Type B pancreatic cell (in vitro differentiated cells): ENCODE measurements at regions not wholly inside any gene's neighbourhood (a gene's known extent, or its start where the extent isn't known, plus 50 kb on each side); places are given as distances from the start of the nearest gene placed in this dataset.

ENCODE experiments used
- DNase-seq: peaks from one replicate; pipeline ENCODE4 v3.0.0; 2021; ENCODE audit warnings: mixed read lengths; ENCODE audit not compliant: unreplicated experiment; ENCODE audit errors: extremely low spot score
- H3K27ac Mint-ChIP-seq: 2 replicates; pipeline ENCODE4 v1.8.0; 2021; ENCODE audit warnings: mild to moderate bottlenecking, mixed read lengths
- H3K27me3 Mint-ChIP-seq: 2 replicates; pipeline ENCODE4 v1.8.0; 2021; ENCODE audit warnings: mixed read lengths
- H3K36me3 Mint-ChIP-seq: 2 replicates; pipeline ENCODE4 v1.8.0; 2021; ENCODE audit warnings: mixed read lengths
- H3K4me1 Mint-ChIP-seq: one replicate; pipeline ENCODE4 v1.8.0; 2021; ENCODE audit warnings: mixed read lengths; ENCODE audit not compliant: unreplicated experiment
- H3K4me3 Mint-ChIP-seq: 2 replicates; pipeline ENCODE4 v1.8.0; 2021; ENCODE audit warnings: mild to moderate bottlenecking, mixed read lengths
- H3K9me3 Mint-ChIP-seq: 2 replicates; pipeline ENCODE4 v1.8.0; 2021; ENCODE audit warnings: mixed read lengths
- TF ChIP-seq, protein P1 (sequence below): fragments of 200-600 bp; sonication (generic); conservative IDR thresholded peaks from 2 replicates; pipeline ENCODE4 v1.5.0; 2021; ENCODE audit warnings: antibody characterized with exemption, mild to moderate bottlenecking

DNA sequence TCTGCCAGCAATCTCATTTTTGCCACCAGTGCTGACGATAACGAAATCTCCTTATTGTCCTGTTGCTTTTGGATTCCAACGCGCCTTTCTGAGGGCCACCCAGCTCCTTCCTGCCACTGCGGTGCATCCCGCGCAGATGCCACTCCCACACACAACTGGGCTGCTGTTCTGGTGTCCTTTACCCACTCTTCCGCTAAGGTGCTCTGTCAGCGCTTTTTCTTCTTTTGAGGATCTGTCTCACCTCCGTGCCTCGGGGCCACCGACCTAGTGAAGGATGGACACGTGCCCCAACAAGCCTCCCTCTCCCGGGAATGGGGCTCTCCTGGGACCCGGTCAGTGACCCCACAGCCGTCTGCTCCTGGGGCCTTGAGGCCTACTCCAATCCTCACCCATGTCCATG lies 314.3 kb upstream of the COBL start:
- H3K27me3 Mint-ChIP-seq, result peaks cover 6% of the 10 kb centered on the region
- TF ChIP-seq, protein P1, sequence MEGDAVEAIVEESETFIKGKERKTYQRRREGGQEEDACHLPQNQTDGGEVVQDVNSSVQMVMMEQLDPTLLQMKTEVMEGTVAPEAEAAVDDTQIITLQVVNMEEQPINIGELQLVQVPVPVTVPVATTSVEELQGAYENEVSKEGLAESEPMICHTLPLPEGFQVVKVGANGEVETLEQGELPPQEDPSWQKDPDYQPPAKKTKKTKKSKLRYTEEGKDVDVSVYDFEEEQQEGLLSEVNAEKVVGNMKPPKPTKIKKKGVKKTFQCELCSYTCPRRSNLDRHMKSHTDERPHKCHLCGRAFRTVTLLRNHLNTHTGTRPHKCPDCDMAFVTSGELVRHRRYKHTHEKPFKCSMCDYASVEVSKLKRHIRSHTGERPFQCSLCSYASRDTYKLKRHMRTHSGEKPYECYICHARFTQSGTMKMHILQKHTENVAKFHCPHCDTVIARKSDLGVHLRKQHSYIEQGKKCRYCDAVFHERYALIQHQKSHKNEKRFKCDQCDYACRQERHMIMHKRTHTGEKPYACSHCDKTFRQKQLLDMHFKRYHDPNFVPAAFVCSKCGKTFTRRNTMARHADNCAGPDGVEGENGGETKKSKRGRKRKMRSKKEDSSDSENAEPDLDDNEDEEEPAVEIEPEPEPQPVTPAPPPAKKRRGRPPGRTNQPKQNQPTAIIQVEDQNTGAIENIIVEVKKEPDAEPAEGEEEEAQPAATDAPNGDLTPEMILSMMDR, result no peak
- peaks cover 5% of the 10 kb centered on the region for H3K4me1 Mint-ChIP-seq
- DNase-seq, result no peak
- H3K9me3 Mint-ChIP-seq, result peaks cover 6% of the 10 kb centered on the region
- H3K27ac Mint-ChIP-seq, result no peak overlapping the region
- no peak overlapping the region for H3K4me3 Mint-ChIP-seq
- H3K36me3 Mint-ChIP-seq, result no peaks in the 10 kb centered on the region

DNA sequence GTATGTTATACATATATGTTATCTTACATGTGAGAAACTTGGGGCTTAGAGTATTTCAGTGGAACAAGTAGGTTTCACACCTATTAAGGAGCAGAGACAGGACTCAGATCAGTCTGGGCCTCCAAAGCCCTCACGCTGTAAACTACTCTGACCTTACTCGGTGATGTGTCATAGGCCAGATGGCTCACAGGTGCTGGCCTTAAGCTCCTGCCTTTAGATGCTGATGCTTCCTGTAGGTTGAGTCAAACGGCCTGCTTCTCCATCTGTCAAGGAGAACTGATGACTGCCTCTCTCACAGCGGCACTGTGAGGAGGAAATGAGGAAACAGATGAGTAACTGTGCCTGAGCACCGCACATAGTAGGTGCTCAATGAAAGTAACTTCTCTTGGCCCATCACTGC lies 312.6 kb upstream of the COBL start:
- DNase-seq, result no peak
- H3K27me3 Mint-ChIP-seq, result no peaks in the 10 kb centered on the region
- TF ChIP-seq, protein P1, result no peak
- H3K27ac Mint-ChIP-seq, result no peak overlapping the region
- H3K4me3 Mint-ChIP-seq, result no peak overlapping the region
- no peaks in the 10 kb centered on the region for H3K36me3 Mint-ChIP-seq
- no peaks in the 10 kb centered on the region for H3K4me1 Mint-ChIP-seq
- peaks cover 6% of the 10 kb centered on the region for H3K9me3 Mint-ChIP-seq

DNA sequence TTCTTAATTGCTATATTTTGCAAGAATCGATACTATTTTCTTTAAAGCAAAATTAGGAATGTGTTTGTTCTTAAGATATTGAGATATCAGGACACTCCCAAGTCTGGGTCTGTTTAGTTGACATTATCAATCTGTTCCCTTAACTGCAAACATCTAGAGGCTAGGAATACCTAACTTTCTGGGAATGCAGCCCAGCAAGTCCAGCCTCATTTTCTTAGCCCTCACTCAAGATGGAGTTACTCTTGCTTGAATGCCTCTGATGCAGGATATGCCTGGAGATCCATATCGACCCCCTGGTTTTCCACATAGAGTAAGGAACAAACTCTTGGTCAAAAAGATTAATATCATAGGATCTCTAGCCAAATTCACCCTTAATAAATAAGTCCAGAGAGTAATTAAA lies 305.3 kb upstream of the COBL start:
- no peaks in the 10 kb centered on the region for H3K4me1 Mint-ChIP-seq
- H3K36me3 Mint-ChIP-seq, result peaks cover 6% of the 10 kb centered on the region
- H3K4me3 Mint-ChIP-seq, result no peak overlapping the region
- H3K27me3 Mint-ChIP-seq, result no peaks in the 10 kb centered on the region
- DNase-seq, result no peak
- H3K27ac Mint-ChIP-seq, result no peak overlapping the region
- H3K9me3 Mint-ChIP-seq, result no peaks in the 10 kb centered on the region
- TF ChIP-seq, protein P1, result no peak

DNA sequence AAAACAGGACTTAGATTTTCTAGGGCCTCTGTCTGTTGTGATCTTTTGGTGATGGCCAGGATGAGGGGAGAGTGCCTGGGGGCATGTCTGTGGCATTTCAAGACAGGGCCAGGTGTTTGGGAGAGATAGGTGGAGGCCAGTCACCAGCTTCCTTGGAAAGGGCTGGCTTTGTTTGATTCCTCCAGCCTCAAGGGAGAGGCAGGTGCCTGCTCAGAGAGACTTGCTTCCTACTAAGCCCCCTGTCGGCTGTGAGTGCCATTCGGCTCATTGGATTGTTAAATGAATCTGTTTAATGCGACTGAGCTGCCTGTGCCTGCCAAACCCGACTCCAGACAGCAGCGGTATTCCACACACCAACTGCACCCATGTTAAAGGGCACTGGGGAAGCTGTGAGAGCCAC lies 304.1 kb upstream of the COBL start:
- Mint-ChIP-seq H3K36me3 (peaks cover 6% of the 10 kb centered on the region), H3K9me3 (no peaks in the 10 kb centered on the region), H3K27ac (no peak overlapping the region), H3K4me1 (no peaks in the 10 kb centered on the region), H3K4me3 (no peak overlapping the region), H3K27me3 (no peaks in the 10 kb centered on the region)
- TF ChIP-seq, protein P1, result no peak
- no peak for DNase-seq

DNA sequence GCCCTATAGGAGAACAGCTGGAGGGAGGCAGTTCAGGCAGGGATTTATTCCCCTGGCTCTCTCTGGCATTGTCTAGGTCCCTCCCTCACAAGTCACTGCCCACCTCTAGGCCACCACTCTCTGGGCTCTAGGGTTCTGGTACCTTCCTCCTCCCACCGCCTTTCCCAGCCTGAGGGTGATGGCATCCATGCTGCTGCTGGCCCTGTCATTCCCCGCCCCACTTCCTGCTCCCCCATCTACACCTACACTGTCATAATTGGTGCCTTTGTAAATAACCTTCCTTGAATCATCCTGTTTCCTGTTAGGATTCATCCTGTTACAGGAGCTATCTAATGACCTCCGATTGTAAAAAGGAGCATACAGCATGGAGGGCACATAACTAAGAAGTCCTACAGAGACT lies 303.3 kb upstream of the COBL start:
- Mint-ChIP-seq H3K27ac (no peak overlapping the region), H3K36me3 (peaks cover 6% of the 10 kb centered on the region), H3K4me1 (no peaks in the 10 kb centered on the region), H3K4me3 (no peak overlapping the region), H3K27me3 (no peaks in the 10 kb centered on the region), H3K9me3 (no peaks in the 10 kb centered on the region)
- no peak for DNase-seq
- TF ChIP-seq, protein P1, result no peak

DNA sequence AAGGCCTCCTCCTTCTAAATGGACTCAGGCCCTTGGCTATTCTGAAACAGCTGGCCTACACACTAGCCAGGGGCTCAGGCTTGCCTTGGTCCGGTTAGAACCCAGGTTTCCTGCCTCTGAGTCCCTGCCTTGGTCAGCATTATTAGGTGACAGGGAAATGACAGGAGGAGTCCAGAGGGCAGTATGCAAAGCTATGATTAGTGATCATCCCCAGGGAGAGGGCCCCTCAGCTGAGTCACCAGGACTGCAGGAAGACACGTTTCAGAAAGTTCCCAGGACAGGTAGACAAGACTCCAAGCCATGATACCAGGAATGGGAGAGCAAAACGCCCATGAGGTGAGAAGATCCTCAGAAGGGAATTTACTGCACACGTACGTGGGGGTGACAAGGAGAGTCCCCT lies 301.1 kb upstream of the COBL start:
- Mint-ChIP-seq H3K36me3 (no peaks in the 10 kb centered on the region), H3K27me3 (no peaks in the 10 kb centered on the region), H3K4me3 (no peak overlapping the region), H3K27ac (no peak overlapping the region), H3K9me3 (no peaks in the 10 kb centered on the region), H3K4me1 (no peaks in the 10 kb centered on the region)
- no peak for DNase-seq
- TF ChIP-seq, protein P1, result no peak
